NCI-H345 treated with DMSO at 0.1 percent for 48 hours (cell line): ENCODE measurements at regions not wholly inside any gene's neighbourhood (a gene's known extent, or its start where the extent isn't known, plus 50 kb on each side); places are given as distances from the start of the nearest gene placed in this dataset.

Experiments
- DNase-seq: peaks from one replicate; lab custom pipeline; 2025; ENCODE audit not compliant: unreplicated experiment; lab: John Stamatoyannopoulos, UW

DNA sequence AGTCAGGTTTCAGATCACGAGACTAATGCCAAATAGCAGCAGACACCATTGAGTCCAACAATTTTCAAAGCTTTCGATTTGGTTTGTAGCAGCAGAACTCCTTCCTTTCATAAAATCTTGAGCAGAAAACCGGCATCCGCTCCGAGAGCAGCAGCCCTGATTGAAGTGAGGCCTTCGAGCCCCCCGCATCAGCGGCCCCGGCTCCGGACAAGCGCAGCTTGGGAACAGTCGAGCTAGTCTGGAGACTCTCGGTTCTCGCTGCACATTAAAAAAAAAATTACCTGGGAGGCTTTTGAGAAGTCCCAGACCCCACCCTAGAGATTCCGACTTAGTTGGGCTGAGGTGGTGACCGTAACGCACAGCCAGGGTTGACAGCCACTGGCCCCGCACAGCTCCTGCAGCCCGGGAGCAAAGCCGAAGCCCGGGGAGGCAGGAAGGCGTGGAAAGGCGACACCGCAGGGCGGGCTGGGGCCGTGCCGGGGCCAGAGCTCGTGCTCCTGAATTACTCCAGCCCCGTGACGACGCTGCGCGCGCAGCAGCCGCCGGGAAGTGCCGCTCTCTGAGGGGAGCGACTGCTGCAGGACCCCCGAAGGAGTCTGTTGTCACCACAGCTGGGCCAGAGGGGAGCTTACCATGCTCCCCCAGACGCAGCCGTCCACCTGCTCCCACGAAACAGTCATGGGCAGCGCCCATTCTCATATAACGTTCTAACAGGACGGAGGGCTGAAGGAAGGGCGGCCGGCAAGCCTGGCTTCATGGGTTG lies 57.8 kb downstream of the SPATA19 start:
- DNase-seq, result no peak

DNA sequence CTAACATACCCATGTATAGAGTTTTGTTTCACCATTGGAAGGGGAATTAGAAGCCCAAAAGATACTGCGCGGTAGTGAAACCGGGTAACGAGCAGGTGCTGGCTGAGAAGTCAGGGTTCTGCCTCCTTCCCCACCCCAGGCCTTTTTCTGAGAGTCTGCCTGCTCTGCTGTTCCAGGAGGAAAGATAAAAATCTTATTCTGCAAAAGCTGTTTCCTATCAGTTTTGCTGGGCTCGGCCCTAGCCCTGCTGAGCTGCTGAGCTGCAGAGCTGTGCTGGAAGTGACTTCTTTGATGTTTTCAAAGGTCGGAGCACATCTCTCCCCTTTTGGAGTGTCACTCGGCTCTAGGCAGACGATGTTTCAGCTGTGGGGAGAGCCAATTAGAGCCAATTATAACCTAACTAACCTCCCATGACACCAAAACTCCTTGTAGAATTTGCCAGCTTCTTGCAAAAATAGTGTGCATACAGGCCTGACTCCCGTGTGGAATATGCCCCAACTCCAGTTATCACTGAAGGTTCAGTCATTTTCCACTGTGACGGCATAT lies 59.4 kb downstream of the SPATA19 start:
- no peak for DNase-seq

DNA sequence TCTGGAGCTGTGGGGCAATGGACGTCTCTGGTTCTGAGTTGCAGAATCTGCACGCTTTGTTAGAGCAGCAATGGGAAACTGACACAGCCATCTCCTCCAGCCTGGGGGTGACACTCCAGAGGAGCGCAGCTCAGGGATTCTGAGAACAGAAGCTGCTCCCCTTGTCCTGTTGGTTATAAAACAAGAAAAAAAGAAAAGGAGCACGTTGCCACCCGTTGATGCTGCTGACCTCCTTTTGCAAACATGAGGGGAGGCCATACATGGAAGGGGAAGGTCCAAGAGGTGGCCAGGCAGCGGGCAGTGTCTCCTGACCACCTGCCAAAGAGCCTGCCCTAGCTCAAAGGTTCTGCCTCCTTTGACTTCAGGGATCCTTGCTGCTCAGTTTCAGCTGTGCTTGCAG lies 61.0 kb downstream of the SPATA19 start:
- no peak for DNase-seq

DNA sequence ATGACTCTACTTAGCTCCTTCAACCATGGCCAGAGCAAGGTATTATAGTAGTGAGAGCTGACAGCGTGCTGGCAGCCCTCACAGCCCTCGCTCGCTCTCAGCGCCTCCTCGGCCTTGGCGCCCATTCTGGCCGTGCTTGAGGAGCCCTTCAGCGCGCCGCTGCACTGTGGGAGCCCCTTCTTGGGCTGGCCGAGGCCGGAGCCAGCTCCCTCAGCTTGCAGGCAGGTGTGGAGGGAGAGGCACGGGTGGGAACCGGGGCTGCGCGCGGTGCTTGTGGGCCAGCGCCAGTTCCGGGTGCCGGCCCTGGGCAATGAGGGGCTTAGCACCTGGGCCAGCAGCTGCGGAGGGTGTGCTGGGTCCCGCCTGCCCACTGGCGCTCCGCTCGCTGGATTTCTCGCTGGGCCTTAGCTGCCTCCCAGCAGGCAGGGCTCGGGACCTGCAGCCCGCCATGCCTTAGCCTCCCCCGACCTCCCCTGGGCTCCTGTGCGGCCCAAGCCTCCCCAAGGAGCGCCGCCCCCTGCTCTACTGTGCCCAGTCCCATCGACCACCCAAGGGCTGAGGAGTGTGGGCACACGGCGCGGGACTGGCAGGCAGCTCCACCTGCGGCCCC lies 63.1 kb downstream of the SPATA19 start:
- no peak for DNase-seq

DNA sequence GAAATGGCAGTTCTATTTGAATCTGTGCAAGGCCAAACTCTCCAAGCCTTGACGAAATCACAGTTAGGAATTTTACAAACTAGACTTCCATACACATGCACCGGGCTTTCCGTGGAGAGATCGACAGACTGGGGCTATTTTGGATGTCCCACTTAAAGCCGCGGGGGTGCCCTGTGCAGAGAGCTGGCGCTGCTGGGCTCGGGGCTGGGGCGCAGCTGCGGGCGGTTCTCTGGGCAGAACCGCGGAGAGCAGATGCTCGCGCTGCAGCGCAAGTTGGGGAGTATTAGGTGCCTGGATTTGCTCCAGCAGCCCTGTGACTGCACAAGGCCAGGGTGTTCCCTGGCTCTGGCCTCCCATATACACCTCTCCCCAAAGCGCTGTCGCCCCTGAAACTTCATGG lies 67.2 kb downstream of the SPATA19 start:
- DNase-seq, result no peak

DNA sequence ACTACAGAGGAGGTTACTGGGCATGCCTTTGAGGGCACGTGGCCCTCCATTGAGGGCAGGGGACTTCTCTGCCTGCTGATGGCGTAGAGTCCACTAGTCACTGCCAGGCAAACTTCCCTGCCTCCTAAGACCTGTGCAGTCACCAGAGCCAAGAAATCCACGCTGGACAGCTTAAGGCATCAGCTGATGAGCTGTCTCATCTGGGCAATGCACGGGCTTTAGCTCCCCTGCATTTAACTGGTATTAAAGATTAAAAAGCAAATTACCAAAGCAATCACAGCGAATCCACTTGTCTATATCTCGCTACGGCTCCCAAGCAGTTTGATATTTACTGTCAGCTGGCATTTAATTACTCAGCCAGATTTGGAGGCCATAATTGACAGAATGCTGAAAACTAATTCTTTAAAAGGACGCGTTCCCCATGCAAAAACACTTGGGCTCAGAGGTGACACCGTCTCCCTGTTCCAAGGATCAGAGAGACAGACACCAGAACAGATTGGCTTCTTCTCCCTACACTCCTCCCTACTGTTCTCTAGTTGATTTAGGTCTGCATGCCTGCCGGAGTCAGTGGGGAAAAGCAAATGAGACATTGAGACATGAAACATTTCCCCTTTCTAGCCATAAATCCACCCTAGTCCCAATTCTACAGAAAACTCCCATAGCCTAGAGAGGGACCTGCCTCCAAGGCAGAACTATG lies 68.5 kb downstream of the SPATA19 start:
- no peak for DNase-seq

DNA sequence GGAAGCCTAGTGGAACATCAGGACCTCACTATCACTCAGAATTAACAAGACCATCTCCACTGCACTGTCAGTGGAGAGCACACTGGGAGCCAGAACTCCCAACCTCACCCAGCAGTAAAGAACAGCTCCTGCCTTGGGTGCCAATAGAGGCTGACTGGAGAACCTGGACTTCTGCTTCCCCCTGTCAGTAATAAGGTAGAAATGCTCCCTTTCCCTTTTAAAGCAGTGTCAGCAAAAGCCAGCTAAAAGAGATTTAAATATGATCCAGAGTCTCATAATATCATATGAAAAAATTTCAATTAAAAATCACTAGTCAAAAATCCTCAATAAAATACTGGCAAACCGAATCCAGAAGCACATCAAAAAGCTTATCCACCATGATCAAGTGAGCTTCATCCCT lies 82.8 kb downstream of the SPATA19 start:
- no peak for DNase-seq

DNA sequence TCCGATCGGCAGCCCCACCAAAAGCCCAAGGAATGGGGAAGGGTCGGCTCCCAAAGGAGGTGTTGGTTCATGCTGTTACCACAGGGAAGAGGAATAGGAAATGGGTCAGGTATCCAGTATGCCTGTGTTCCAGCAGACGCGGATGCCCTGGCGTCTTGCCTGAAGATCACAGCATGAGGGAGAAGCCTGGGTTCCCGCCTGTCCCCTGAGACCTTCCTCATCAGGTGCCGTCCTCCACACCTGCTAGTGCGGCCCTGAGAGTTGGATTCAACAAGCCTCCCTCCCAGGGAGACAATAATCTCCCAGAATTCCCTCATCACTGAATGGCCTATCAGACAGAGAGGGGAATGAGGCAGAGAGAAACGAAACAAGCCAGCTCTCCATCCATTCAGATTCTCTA lies 92.2 kb downstream of the SPATA19 start:
- no peak for DNase-seq

DNA sequence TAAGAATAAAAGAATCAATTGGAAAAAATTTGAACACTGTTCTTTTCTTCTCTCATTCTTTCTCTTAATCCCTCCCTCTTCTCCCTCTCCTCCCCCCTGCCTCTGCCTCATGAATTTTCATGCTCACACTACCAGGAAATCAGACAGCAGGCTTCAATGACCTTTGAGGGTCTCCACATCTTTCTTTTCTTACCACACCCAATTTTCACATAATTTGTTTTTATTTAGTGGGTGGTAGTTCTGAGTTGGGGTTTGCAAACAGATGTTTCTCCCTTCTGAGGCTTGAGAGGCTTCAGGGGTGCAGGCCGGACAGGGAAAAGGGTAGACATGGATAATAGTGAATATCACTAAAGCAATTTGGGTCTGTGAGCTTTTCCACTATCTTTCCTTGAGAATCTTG lies 95.5 kb downstream of the SPATA19 start:
- DNase-seq, result no peak

DNA sequence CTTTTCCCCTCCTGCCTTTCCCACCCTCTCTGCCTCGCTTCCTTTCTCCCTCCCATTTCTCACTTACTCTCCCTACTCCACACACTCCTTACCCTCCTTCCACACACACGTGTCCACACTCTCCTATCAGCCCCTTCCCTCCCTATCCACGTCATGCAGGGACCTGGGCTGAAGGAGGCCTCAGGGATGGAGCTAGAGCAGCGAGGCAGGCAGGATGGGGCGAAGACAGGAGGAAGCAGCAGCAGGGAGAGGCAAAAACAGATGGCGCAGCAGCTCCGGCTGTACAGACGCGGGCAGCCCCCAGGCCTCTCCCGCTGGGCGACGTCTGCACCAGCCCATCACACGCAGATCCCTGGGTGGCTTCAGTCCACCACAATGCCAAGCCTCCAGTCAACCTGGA lies 97.9 kb downstream of the SPATA19 start:
- no peak for DNase-seq

DNA sequence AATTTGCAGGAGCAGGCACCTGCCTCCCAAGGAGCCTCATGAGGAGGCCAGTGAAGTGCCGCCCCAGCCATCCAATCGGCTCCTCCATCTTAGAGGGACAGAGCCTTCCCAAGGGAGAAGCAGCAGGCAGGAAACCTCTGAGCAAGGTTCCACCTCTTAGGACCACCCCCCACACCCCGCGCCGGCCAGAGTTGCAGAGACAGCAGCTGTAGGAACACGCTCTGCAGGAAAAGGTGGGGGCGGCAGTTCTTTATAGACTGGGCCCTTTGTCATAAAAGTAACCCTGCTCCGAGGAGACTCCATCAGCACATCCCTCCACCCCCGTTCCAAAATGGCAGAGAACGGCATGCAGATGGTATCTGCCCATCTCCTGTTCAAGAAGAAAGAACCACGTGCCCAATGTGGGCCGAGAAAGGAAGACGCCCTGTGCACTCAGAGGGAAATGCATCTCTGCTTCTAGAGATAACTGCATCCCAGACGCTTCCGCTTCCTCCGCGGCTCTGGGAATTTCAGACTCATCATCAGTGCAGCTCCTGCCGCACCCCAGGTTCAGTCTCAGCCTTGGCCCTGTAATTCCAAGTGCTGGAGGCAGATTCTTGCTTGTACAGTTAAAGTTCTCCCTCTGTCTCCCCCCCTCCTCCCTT lies 98.5 kb downstream of the SPATA19 start:
- DNase-seq, result no peak

DNA sequence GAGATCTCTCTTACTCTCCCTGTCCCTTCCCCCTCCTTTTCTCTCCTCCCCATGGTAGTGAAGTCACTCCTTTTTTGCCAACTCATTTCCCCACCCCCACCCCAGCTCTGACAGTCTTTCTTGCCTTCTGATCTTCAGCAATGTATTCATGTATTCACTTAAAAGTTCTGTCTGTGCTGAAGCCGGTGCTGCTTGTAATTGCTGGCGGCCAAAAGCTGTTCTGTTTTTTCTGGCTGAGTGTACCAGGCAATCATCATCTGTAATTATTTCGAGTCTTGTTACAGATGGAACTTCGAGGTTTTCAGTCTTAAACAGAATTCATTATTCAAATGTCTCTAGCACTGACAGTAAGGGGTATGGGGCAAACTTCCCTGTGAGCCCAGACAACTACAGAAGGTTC lies 99.5 kb downstream of the SPATA19 start:
- no peak for DNase-seq

DNA sequence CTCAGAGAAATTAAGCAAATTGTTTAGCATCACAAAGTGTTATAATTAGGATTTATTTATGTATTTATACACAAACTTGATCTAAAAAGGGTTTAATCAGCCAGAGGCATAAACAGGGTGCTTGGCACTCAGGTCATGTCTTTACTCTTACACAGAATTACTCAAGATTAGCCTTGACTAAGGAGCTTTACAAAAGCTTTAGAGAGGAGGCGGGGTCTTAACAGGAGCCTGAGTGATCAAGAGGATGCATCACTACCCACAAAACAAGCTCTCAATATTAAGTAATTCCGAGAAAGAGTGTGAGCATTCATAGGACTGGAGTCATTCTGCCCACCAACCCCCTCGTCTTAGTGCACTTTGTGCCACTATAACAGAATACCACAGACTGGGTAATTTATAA lies 103.0 kb downstream of the SPATA19 start:
- DNase-seq, result no peak

DNA sequence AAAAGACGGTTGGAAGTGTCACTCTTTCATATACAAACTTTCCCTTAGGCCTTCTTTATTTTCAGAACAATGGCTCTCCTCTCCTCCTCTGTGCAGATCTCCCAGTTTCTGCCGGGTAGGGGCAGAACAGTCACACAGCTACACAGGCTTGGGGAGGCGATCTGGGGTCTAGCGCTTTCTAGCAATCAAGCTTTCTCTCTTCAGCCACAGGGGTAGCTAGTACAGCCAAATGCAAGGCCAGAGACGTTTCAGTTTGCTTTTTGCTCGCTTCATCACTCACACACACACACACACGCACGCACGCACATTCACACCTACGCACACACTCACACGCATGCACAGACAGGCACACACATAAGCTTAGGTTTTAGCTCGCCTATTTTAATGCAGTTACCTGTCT lies 104.3 kb downstream of the SPATA19 start:
- DNase-seq, result no peak

DNA sequence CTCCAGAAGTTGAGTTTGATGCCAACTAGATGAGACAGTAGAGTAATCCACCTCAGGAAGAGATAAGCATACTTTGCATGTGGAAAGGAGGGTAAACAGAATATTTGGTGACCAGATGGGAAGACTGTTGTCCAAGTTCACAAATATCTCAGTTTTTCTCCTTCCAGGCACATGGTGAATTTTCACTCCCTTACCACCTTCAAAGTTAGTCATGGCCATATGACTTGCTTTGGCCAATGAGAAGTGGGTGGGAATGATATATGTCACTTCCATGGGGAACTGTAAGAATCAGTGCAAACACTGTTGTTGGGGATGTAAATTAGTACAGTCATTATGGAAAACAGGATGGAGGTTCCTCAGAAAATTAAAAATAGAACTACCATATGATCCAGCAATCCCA lies 105.8 kb downstream of the SPATA19 start:
- DNase-seq, result no peak

DNA sequence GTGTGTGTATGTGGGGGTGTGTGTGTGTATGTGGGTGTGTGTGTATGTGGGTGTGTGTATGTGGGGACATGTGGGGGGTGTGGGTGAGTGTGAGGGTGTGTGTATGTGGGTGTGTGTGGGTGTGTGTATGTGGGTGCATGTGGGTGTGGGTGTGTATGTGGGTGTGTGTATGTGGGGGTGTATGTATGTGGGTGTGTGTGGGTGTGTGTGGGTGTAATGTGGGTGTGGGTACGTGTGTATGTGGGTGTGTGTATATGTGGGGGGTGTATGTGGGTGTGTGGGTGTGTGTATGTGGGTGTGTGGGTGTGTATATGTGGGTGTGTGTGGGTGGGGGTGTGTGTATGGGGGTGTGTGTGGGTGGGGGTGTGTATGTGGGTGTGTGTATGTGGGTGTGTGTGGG lies 106.7 kb downstream of the SPATA19 start:
- no peak for DNase-seq

DNA sequence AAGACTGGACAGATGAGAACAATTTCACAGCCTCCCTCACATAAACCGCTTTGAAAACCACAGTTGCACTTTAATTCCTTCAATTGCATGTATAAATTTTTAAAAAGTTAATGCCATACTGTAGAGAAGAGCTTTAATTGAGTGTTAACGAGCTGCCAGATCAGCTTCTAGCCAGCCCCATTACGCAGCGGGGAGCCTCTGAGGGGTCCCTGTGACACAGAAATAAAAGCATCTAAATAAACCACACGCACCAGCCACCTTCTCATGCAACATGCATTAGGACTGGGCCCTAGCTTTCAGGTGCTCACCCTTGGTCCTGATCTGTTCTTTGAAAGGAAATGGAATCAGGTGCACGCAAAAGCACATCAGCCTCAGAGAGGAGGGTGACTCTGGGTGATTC lies 111.7 kb downstream of the SPATA19 start:
- no peak for DNase-seq

DNA sequence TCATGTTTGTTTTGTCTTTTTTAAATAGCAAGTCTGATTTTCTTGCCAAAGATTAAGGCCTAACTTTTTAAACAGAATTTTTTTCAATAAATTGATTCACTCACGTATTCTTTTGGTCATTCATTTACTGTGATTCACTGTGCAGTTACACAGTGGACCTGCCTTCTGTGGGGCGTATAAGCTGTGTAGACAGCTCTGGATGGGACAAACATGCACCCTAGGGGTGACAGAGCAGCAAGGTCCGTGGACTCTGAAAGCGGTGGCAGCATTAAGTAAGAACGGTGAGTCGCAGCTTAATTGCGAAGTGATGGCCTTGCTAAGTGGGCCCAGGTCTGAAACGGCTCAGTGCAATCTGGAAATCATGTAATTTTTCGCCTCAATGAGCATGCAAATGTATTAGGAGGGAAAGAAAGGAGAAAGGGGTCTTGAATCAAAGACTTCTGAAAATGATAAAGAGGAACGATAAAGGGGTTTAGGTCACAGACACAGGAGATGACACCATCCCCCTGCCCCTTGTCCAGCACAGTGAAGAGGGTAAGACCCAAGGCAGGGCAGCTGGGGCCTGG lies 113.1 kb downstream of the SPATA19 start:
- DNase-seq, result no peak

DNA sequence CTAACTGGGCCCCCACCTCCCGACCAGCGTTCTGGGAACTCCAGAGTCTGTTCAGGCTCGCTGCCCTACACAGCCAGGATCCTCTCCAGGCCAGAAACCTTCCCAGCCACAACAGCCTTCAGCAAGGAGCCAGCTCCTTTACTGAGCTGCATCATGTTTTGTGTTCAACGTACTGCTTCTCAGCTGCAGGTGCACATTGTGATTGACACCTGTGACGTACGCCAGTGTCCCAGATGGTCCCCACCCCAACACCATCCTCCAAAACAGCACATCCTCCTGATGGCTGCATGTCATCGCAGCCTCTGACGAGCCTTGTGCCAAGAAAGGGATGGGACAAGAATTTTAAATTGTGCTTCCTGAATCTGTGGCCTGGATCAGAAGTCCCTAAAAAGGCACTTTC lies 117.5 kb downstream of the SPATA19 start:
- no peak for DNase-seq

DNA sequence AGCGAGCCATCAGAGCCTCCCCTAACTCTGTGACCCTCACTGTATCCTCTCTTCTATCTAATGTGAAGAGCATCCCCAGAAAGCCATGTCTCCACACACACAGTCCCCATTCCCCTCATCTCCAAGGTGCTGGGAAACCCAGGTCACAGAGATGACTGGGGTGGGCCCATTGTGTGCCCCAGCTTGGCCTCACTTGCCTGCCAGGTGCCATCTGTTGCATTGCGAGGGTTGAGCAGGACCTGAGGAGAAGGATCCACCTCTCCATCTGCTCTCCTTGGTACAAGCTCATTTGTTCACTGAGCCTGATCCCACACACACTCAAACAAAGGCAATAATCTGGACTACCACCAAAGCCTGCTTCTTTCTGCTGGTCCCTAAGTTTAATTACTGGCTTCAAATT lies 118.8 kb downstream of the SPATA19 start:
- DNase-seq, result no peak

DNA sequence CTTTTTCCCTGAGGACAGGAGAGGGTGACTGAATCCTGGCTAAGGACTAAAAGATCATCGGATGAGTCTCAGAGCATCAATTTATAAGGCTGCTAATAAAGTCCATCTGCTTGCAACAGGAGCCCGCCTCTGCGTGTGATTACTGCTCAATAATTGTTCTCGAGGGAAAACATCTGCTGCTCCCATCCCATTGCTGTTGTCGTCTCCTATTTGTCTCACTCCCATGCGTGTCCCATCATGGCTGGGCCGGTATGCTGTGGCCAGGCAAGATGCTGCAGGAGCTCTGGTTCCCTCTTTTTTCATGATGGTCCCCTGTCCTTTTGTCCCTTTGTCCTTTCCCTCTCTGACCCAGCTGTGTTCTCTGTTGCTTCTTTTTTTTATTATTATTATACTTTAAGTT lies 121.2 kb downstream of the SPATA19 start:
- DNase-seq, result no peak
